Osteoblast (primary cell): ENCODE measurements at regions not wholly inside any gene's neighbourhood (a gene's known extent, or its start where the extent isn't known, plus 50 kb on each side); places are given as distances from the start of the nearest gene placed in this dataset.

Source experiments
- DNase-seq: peaks from one replicate; pipeline ENCODE4 v3.0.0; 2011; ENCODE audit warnings: low spot score, mixed read lengths; ENCODE audit not compliant: insufficient read length; ENCODE audit errors: missing footprints
- H2AFZ ChIP-seq: 2 replicates; pipeline ENCODE4 v1.6.0; 2011; ENCODE audit warnings: mild to moderate bottlenecking, low read length
- H3K27ac ChIP-seq: 2 replicates; pipeline ENCODE4 v1.5.1; 2011; ENCODE audit warnings: mild to moderate bottlenecking, low read depth, low read length, moderate library complexity
- H3K27me3 ChIP-seq: 2 replicates; pipeline ENCODE4 v1.6.0; 2012; ENCODE audit warnings: mild to moderate bottlenecking, control low read depth, inconsistent platforms, low read length, moderate library complexity; ENCODE audit not compliant: insufficient read depth
- H3K36me3 ChIP-seq: 2 replicates; pipeline ENCODE4 v1.5.1; 2011; ENCODE audit warnings: mild to moderate bottlenecking, low read length, control low read depth, moderate library complexity; ENCODE audit not compliant: insufficient read depth
- H3K4me1 ChIP-seq: 2 replicates; pipeline ENCODE4 v1.5.1; 2011; ENCODE audit warnings: mild to moderate bottlenecking, low read length, control low read depth, moderate library complexity; ENCODE audit not compliant: insufficient read depth
- H3K4me2 ChIP-seq: 2 replicates; pipeline ENCODE4 v1.6.0; 2011; ENCODE audit warnings: mild to moderate bottlenecking, low read length; ENCODE audit not compliant: insufficient read depth
- H3K4me3 ChIP-seq: fragments of 200-600 bp; sonication (generic); 3 replicates; pipeline ENCODE4 v1.5.1; 2012; ENCODE audit warnings: mild to moderate bottlenecking, low read length, inconsistent platforms; ENCODE audit not compliant: insufficient read depth
- H3K79me2 ChIP-seq: 2 replicates; pipeline ENCODE4 v1.6.0; 2012; ENCODE audit warnings: mild to moderate bottlenecking, low read length, control low read depth, inconsistent platforms; ENCODE audit not compliant: insufficient read depth
- H3K9me3 ChIP-seq: 2 replicates; pipeline ENCODE4 v1.5.1; 2011; ENCODE audit warnings: low read depth, low read length, control low read depth
- H4K20me1 ChIP-seq: 2 replicates; pipeline ENCODE4 v1.6.0; 2012; ENCODE audit warnings: mild to moderate bottlenecking, low read length, control low read depth; ENCODE audit not compliant: insufficient read depth
- CTCF ChIP-seq: IDR thresholded peaks from 2 replicates; pipeline ENCODE4 v1.5.1; 2011; ENCODE audit warnings: mild to moderate bottlenecking, low read depth, low read length, moderate library complexity; ENCODE audit errors: extremely low read depth

GRCh38 chr5:4874097-4874496, 266.0 kb upstream of the ADAMTS16 start:
- Histone ChIP-seq H3K9me3 (no peaks in the 10 kb centered on the region), H3K27ac (no peak overlapping the region), H3K4me1 (no peaks in the 10 kb centered on the region), H3K36me3 (no peaks in the 10 kb centered on the region), H3K4me3 (no peak overlapping the region), H3K27me3 (peaks cover 7% of the 10 kb centered on the region), H2AFZ (no peak overlapping the region), H3K79me2 (no peaks in the 10 kb centered on the region), H3K4me2 (no peak overlapping the region), H4K20me1 (no peaks in the 10 kb centered on the region)
- no peak for TF ChIP-seq CTCF
- DNase-seq = no peak

DNA sequence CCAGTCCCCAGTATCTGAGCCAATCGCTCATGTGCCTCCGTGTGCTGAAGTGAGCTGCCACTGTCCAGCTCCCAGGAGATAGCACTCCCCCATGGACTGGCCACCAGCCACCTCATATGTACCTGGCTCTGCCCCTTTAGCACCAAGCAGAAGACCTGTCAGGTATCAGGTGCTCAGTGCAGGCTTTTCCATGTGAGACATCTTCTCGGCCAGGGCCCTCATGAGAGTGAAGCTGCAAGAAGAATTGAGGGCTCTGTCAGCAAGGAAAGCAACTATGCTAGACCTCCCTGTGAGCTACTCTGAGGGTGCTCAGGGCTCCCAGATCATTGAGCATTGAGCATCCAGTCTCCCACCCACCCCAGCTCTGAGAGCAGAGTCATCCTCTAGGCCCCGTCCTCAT, 264.2 kb upstream of the ADAMTS16 start:
- no peaks in the 10 kb centered on the region for H3K9me3 ChIP-seq

GRCh38 chr5:4876804-4877203, 263.3 kb upstream of the ADAMTS16 start:
- TF ChIP-seq CTCF = no peak
- no peaks in the 10 kb centered on the region for H3K9me3 ChIP-seq
- no peak for DNase-seq
- no peak overlapping the region for H3K27ac ChIP-seq
- H3K79me2 ChIP-seq = no peaks in the 10 kb centered on the region
- H3K4me1 ChIP-seq = no peaks in the 10 kb centered on the region
- peaks cover 4% of the 10 kb centered on the region for H3K27me3 ChIP-seq
- H2AFZ ChIP-seq = no peak overlapping the region
- H4K20me1 ChIP-seq = no peaks in the 10 kb centered on the region
- no peak overlapping the region for H3K4me2 ChIP-seq
- H3K4me3 ChIP-seq = no peak overlapping the region
- no peaks in the 10 kb centered on the region for H3K36me3 ChIP-seq

More for the DNA sequence above, 264.2 kb upstream of the ADAMTS16 start:
- no peak overlapping the region for H2AFZ ChIP-seq
- H3K4me3 ChIP-seq = no peak overlapping the region
- no peaks in the 10 kb centered on the region for H3K79me2 ChIP-seq
- H3K36me3 ChIP-seq = no peaks in the 10 kb centered on the region
- no peak overlapping the region for H3K27ac ChIP-seq
- H3K4me1 ChIP-seq = no peaks in the 10 kb centered on the region
- no peaks in the 10 kb centered on the region for H4K20me1 ChIP-seq
- H3K4me2 ChIP-seq = no peak overlapping the region
- DNase-seq = no peak
- H3K27me3 ChIP-seq = peaks cover 4% of the 10 kb centered on the region
- no peak for TF ChIP-seq CTCF

DNA sequence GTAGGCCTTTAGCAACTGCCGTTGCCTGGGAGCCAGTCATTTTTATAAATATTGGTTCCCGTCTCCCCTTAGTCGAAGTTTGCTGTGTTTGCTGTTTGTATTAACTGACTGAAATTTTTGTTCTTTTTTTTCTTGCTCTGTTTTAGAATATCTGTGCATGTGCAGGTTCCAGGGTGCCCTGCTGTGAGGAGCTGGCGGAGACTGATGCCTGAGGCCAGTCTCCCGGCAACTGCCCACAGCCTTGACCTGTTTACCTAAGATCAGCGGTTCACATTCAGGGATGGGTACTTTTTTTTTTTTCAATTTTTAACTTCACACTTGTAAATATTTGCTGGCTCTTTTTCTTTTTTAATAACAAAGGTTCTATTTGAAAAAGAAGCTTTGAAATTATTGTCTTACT, 262.6 kb upstream of the ADAMTS16 start:
- no peak overlapping the region for H3K4me2 ChIP-seq
- H3K79me2 ChIP-seq = no peaks in the 10 kb centered on the region
- no peak for TF ChIP-seq CTCF
- no peaks in the 10 kb centered on the region for H3K9me3 ChIP-seq
- no peak overlapping the region for H3K4me3 ChIP-seq
- H3K36me3 ChIP-seq = no peaks in the 10 kb centered on the region
- H3K27ac ChIP-seq = no peak overlapping the region
- no peak for DNase-seq
- no peaks in the 10 kb centered on the region for H3K4me1 ChIP-seq
- no peaks in the 10 kb centered on the region for H4K20me1 ChIP-seq
- no peaks in the 10 kb centered on the region for H3K27me3 ChIP-seq
- no peak overlapping the region for H2AFZ ChIP-seq
